NCI-H1417 (cell line): ENCODE measurements at regions not wholly inside any gene's neighbourhood (a gene's known extent, or its start where the extent isn't known, plus 50 kb on each side); places are given as distances from the start of the nearest gene placed in this dataset.

ENCODE experiments used
- DNase-seq, 3 experiments: peaks; one replicate each; lab custom pipeline; 2025; lab: John Stamatoyannopoulos, UW

DNA sequence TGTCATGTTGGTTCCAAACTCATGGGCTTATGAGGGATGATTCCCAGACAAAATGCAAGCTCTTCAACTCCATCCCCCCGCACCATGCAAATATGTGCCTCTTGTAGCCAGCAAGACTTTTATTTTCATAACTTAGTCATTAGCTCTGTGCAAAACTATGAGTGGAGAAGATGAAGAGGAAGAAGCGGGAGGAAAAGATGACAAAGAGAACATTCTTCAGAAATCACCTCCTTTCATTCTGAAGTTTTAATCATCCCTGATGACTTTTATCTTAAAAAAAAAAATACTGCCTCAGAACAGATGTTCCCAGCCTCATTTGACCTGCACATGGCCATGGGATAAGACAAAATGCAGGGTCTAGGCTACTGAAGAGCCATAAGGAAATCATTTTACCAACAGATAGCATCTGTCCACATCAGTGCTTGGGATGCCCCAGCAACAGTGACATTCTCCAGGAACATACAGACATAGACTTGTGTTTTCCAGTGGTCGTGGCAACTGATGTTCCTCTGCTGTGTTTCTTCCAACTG lies 145.5 kb downstream of the WNT5A start:
- DNase-seq, result no peak

DNA sequence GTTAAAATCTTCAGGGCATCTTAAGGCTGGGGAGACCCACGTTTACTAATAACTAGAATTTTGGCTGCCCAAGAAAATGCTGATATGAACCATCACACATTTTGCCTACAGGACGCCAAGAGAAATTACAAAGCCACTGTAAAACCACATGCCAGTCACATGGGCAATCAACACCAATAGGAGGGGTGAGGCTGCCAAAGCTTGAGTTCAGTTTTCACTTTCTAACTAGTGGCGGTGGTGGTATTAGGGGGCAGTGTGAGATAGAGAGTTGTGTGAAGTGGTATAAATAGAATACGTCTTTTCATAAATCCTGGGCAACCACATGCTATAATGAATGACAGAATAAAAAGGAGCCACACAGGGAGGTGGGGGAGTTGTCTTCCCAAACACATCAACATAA lies 147.3 kb downstream of the WNT5A start:
- DNase-seq, result no peak

DNA sequence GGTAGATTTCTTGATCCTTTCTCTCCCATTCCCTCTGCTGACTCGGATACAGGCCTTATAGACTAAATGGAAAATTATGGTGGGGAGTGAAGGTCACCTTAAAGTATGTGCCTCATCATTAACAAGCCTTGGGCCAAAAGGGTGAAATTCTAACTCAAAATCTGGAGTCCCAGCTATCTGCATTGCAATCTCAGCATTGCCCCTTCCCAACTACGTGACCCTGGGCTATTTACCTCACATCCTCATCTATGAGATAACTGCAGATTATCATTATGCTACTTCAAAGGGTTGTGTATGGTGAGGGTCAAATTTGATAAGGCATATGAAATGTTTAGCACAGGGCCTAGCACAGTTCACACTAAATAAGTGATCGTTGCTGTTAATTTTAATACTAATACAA lies 147.7 kb downstream of the WNT5A start:
- no peak for DNase-seq

- DNase-seq, result no peak
Observed at GRCh38 chr3:55337641-55338180, 149.4 kb downstream of the WNT5A start.

- DNase-seq, result no peak
Observed at GRCh38 chr3:55333923-55334322, 153.2 kb downstream of the WNT5A start.

- no peak for DNase-seq
Observed at GRCh38 chr3:55333046-55333445, 154.1 kb downstream of the WNT5A start.

GRCh38 chr3:55332176-55332575 lies 154.9 kb downstream of the WNT5A start:
- no peak for DNase-seq

- DNase-seq, result no peak
Observed at GRCh38 chr3:55331524-55331923, 155.6 kb downstream of the WNT5A start.

DNA sequence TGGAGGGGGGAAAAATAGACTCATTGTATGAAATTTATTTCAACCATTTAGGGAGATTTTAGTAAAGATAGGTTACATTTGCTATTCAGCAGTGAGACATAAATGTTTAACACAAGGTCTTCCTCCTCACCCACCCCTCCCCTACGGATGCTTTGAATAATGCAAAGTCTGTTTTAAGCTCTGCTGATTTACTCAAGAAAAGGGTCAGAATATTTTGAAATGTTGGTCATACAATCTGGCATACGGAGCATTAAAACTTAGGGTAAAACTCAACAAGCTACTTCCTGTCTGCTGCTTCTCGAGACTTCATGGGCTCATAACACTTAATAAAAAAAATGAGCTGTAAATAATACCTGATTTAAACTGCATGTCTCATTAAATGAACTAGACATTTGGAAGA lies 156.3 kb downstream of the WNT5A start:
- no peak for DNase-seq

DNA sequence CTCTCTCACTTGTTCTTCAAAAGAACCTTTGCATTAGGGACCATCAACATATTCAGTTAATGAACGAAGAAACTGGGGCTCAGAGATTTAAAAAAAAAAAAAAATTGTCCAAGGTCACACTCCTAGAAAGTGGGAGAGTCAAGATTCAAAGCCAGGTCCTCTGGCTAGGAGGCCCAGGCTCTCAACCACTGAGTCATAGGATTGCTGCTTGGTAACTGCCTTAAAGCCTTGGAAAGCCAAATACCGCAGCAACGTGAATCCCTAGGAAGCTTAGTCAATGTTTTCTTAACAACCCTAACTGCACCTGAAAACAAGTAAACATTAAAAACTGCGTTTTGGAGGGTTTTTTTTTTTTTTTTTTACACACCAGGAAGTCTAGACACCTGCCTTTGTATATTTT lies 156.8 kb downstream of the WNT5A start:
- no peak for DNase-seq

DNA sequence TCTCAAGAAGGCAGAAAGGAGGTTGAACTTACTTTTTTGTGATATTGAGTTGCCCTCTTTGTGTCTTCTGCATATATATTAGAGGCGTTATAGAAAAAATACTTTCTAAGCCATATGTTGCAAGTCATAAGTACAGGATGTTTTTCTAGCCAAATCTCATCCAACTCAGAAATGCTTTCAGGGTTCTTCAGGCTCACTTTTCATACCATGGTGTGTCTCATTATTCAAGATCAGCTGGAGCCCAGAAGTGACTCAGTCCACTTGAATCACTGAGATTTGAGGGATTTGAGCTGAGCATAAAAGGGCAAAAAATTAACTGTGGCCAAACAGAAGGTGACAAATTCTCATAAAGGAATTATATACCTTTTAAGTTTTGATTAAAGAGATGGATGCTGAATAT lies 157.3 kb downstream of the WNT5A start:
- no peak for DNase-seq

DNA sequence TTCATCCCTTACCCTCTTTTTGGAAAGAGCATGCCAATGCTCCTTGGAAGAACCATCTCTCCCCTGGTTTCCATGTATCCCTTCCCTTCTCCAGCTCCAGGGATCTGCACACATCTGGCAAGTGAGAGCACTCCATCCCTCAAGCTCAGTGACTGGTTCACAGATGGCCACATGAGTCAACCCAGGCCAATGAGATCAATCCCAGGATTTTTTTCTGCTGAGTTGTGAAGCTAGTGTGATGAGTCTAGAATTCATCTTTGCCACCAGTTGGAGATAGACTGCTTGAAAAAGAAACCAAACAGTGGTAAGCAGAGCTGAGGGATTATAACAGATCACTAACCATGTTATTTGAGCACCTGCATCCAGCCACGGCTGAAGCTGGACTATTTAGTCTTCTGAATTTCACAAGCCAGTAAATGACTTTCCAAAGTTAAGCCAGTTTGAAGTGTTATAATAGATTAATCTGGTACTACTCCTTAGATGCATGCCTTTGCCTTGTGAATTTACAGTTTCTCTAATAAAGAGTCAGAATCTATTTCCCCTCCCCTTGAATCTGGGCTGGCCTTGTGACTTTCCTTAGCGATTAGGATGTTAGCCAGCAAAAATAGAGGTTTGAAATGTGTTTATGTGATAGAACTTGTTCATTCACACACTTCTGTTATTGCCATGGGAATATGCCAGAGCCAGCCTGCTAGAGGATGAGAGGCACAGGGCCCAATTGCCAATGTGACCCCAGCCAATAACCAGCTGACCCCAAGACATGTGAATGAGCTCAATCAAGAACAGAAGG lies 159.8 kb downstream of the WNT5A start:
- no peak for DNase-seq

DNA sequence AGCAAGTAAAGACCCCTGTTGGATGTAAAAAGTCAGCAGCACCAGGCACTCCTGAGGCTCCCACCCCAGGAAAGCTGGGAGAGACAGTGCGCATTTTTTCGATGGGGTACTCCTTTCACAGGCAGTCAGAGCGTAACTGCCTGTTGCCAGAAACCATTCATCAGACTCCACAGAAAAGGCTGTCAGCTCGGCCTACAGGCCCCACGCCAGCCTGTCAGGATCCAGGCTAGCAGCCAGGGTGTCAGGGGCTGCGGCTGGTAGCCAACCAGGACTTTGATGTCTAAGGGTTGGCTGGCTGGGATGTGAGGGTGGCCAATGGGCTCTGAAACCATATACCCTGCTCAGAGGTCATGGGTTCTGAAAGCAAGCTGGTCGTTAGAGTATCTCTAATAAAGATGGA lies 164.5 kb downstream of the WNT5A start:
- no peak for DNase-seq

- DNase-seq, result no peak
Observed at GRCh38 chr3:55320928-55321327, 166.2 kb downstream of the WNT5A start.

DNA sequence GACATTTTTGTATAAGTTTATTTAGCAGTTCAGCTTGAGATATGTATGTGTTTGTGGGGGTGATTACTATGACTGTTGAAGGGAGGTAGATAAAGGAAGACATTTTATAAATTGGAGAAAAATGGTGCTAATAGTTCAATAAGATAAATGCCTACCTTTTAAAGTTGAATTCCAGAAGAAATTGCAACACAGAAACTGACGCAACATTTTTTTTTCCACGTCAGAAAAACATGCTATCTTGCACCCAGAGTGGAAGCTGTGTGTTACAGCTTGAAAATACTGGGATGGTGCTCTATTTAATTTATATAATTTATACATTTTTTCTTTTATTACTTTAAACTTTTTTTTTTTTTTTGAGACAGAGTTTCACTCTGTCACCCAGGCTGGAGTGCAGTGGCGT lies 171.7 kb downstream of the WNT5A start:
- no peak for DNase-seq

DNA sequence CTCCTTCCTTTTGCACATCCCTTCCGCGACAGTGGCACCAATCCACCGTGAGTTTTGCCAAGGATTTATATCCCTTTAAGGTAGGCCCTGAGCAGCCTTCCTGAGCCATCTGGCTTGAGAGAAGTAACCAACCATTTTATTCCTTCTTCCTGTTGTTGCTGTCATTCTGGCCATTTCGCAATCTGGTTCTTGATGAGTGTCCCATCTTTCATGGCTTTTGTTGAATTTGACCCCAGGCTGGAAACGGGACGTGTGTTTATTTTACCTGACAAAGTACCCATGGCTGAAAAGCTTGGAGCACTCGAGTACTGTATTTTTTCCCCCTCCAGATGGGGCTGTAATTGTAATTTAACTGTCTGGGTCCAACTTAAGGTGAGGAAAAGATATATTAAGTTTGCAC lies 173.4 kb downstream of the WNT5A start:
- peak in 1 of 3 experiments; percentile 59 for DNase-seq

DNA sequence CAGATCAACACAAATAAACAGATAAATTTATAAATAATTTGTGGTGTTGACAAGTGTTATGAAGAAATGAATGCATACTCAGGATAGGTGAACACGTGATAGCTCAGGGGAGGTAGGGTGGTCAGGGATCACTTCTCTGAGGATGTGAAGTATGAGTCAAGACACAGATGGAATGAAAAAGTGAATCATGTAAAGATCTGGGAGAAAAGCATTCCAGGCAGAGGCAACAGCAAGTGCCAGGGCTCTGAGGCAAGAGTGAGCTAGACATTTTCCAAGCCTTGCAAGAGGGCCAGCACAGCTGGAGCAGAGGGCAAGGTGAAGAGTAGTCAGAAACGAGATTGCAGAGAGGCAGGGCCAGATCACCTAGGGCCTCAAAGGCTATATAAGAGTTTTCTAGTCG lies 177.8 kb downstream of the WNT5A start:
- DNase-seq, result no peak

GRCh38 chr3:55307622-55308021 lies 179.5 kb downstream of the WNT5A start:
- DNase-seq, result no peak

GRCh38 chr3:55305696-55306485 lies 181.2 kb downstream of the WNT5A start:
- no peak for DNase-seq

DNA sequence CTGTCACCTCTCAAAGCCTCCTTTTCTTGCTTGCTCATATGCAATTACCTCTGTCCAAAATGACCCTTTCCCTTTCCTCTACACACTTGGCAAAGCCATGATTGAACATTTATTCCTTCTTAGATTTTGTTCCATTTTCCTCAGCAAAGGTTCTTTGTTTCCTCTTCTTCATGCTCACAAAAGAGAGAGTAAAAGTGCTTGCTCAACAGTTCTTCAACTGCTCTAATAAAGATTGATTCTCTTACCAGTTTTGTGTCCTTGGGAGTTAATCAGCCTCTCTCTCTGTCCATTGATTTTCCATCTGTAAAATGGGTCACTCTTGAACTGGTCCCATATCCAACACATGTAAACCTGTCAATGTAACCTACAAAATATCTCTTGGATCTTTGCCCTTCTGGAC lies 186.4 kb downstream of the WNT5A start:
- no peak for DNase-seq

GRCh38 chr3:55297706-55298105 lies 189.4 kb downstream of the WNT5A start:
- DNase-seq, result no peak

DNA sequence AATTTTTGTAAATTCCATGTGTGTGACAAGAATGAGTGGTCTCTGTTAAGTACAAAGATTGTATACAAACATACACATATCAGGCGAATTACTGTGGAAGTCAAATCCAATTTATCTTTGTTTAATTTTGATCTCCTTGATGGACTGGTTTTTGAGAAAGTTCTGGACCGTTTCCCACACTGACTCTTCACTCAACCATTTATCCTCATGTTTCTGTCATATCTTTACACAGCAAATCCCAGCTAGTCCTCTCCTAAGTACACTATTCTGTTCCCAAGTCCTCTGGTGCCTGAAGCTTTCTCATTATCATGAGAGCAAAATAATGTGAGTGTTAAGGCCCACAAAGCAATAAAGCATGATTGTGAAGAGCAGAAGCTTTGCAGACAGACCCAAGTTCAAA lies 189.9 kb downstream of the WNT5A start:
- no peak for DNase-seq

DNA sequence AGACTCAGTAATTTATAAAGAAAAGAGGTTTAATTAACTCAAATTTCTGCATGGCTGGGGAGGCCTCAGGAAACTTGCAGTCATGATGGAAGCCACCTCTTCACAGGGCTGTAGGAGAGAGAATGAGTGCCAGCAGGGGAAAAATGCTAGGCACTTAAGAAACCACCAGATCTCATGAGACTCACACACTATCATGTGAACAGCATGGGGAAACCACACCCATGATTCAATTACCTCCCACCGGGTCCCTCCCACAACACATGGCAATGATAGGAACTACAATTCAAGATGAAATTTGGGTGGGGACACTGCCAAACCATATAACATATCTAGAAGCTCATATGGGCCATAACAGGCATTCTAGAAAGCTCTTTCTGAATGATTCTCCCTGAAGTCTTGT lies 190.3 kb downstream of the WNT5A start:
- no peak for DNase-seq
